SK-N-SH treated with all-trans-retinoic acid at 6 μM for 48 hours (cell line): ENCODE measurements at regions not wholly inside any gene's neighbourhood (a gene's known extent, or its start where the extent isn't known, plus 50 kb on each side); places are given as distances from the start of the nearest gene placed in this dataset.
"Not testable (repeated sequence)": the region's sequence is repeated elsewhere in the genome, so short reads cannot be mapped to it uniquely, and the experiment has no call there.

ENCODE experiments used
- ARNTL ChIP-seq: fragments of 450-650 bp; formaldehyde crosslinking; IDR thresholded peaks from 2 replicates; pipeline ENCODE4 v1.5.0; 2020; ENCODE audit warnings: low read depth, mild to moderate bottlenecking, moderate library complexity, borderline replicate concordance
- ESRRG ChIP-seq: fragments of 250-450 bp; sonication (Bioruptor Pico); IDR thresholded peaks from 2 replicates; pipeline ENCODE4 v1.6.1; 2021; ENCODE audit warnings: mild to moderate bottlenecking
- GLIS3 ChIP-seq: fragments of 250-450 bp; sonication (Bioruptor Pico); IDR thresholded peaks from 2 replicates; pipeline ENCODE4 v1.5.0; 2020; ENCODE audit warnings: mild to moderate bottlenecking, moderate library complexity
- ISL1 ChIP-seq: fragments of 250-450 bp; sonication (Bioruptor Pico); IDR thresholded peaks from 2 replicates; pipeline ENCODE4 v2.1.2; 2022; ENCODE audit warnings: mild to moderate bottlenecking, moderate library complexity
- SNAI2 ChIP-seq: fragments of 250-450 bp; sonication (Bioruptor Pico); IDR thresholded peaks from 2 replicates; pipeline ENCODE4 v1.5.0; 2020; ENCODE audit warnings: mild to moderate bottlenecking, moderate library complexity
- TCF4 ChIP-seq: fragments of 250-450 bp; sonication (Bioruptor Pico); IDR thresholded peaks from 2 replicates; pipeline ENCODE4 v1.8.0; 2021; ENCODE audit warnings: mild to moderate bottlenecking, moderate library complexity, borderline replicate concordance
- TOX ChIP-seq: fragments of 250-450 bp; sonication (Bioruptor Pico); IDR thresholded peaks from 2 replicates; pipeline ENCODE4 v1.8.0; 2021; ENCODE audit warnings: mild to moderate bottlenecking, moderate library complexity, borderline replicate concordance
- ZFP30 ChIP-seq: fragments of 450-650 bp; formaldehyde crosslinking; IDR thresholded peaks from 2 replicates; pipeline ENCODE4 v1.5.0; 2022; ENCODE audit warnings: mild to moderate bottlenecking, moderate library complexity
- TF ChIP-seq, protein P1 (sequence below): fragments of 250-450 bp; sonication (Bioruptor Pico); IDR thresholded peaks from 2 replicates; pipeline ENCODE4 v1.5.1; 2020; ENCODE audit warnings: low read depth, mild to moderate bottlenecking, moderate library complexity
- TF ChIP-seq, protein P2 (sequence below): fragments of 250-450 bp; sonication (Bioruptor Pico); IDR thresholded peaks from 2 replicates; pipeline ENCODE4 v1.8.0; 2020; ENCODE audit warnings: mild to moderate bottlenecking, moderate library complexity, borderline replicate concordance
- TF ChIP-seq, protein P3 (sequence below): fragments of 250-450 bp; sonication (Bioruptor Pico); IDR thresholded peaks from 2 replicates; pipeline ENCODE4 v1.5.1; 2021; ENCODE audit warnings: mild to moderate bottlenecking, moderate library complexity

DNA sequence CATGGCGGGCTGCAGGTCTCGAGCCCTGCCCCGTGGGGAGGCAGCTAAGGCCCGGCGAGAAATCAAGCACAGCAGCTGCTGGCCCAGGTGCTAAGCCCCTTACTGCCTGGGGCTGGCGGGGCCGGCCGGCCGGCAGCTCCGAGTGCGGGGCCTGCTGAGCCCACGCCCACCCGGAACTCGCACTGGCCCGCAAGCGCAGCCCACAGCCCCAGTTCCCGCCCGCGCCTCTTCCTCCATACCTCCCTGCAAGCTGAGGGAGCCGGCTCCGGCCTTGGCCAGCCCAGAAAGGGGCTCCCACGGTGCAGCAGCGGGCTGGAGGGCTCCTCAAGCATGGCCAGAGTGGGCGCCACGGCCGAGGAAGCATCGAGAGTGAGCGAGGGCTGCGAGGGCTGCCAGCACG is 270.5 kb upstream of the ZNF804A start:
- TF ChIP-seq, protein P1, sequence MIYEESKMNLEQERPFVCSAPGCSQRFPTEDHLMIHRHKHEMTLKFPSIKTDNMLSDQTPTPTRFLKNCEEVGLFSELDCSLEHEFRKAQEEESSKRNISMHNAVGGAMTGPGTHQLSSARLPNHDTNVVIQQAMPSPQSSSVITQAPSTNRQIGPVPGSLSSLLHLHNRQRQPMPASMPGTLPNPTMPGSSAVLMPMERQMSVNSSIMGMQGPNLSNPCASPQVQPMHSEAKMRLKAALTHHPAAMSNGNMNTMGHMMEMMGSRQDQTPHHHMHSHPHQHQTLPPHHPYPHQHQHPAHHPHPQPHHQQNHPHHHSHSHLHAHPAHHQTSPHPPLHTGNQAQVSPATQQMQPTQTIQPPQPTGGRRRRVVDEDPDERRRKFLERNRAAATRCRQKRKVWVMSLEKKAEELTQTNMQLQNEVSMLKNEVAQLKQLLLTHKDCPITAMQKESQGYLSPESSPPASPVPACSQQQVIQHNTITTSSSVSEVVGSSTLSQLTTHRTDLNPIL (CRISPR knock-in tag): not testable (repeated sequence)
- TF ChIP-seq, protein P2, sequence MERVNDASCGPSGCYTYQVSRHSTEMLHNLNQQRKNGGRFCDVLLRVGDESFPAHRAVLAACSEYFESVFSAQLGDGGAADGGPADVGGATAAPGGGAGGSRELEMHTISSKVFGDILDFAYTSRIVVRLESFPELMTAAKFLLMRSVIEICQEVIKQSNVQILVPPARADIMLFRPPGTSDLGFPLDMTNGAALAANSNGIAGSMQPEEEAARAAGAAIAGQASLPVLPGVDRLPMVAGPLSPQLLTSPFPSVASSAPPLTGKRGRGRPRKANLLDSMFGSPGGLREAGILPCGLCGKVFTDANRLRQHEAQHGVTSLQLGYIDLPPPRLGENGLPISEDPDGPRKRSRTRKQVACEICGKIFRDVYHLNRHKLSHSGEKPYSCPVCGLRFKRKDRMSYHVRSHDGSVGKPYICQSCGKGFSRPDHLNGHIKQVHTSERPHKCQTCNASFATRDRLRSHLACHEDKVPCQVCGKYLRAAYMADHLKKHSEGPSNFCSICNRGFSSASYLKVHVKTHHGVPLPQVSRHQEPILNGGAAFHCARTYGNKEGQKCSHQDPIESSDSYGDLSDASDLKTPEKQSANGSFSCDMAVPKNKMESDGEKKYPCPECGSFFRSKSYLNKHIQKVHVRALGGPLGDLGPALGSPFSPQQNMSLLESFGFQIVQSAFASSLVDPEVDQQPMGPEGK (CRISPR knock-in tag): not testable (repeated sequence)
- not testable (repeated sequence) for TF ChIP-seq ISL1 (CRISPR knock-in tag); ZFP30; ARNTL (CRISPR knock-in tag); ESRRG (CRISPR knock-in tag); TOX; SNAI2 (CRISPR knock-in tag); TCF4 (CRISPR knock-in tag); GLIS3
- TF ChIP-seq, protein P3, sequence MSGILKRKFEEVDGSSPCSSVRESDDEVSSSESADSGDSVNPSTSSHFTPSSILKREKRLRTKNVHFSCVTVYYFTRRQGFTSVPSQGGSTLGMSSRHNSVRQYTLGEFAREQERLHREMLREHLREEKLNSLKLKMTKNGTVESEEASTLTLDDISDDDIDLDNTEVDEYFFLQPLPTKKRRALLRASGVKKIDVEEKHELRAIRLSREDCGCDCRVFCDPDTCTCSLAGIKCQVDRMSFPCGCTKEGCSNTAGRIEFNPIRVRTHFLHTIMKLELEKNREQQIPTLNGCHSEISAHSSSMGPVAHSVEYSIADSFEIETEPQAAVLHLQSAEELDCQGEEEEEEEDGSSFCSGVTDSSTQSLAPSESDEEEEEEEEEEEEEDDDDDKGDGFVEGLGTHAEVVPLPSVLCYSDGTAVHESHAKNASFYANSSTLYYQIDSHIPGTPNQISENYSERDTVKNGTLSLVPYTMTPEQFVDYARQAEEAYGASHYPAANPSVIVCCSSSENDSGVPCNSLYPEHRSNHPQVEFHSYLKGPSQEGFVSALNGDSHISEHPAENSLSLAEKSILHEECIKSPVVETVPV (CRISPR knock-in tag): not testable (repeated sequence)
